HG03039 (cell line): ENCODE measurements at regions not wholly inside any gene's neighbourhood (a gene's known extent, or its start where the extent isn't known, plus 50 kb on each side); places are given as distances from the start of the nearest gene placed in this dataset.
"Not testable (repeated sequence)": the region's sequence is repeated elsewhere in the genome, so short reads cannot be mapped to it uniquely, and the experiment has no call there.

Experiments
- ATAC-seq: cut with Tn5 transposase; IDR thresholded peaks from one replicate; pipeline ENCODE4 v1.9.1; 2021; ENCODE audit warnings: mild to moderate bottlenecking, moderate library complexity; ENCODE audit not compliant: unreplicated experiment

- ATAC-seq = no peak
Observed at GRCh38 chrX:121635141-121635540, 587.7 kb downstream of the GLUD2 start.

GRCh38 chrX:121639781-121640180 lies 592.4 kb downstream of the GLUD2 start:
- ATAC-seq = no peak

- ATAC-seq = no peak
Observed at GRCh38 chrX:121641560-121641959, 594.1 kb downstream of the GLUD2 start.

GRCh38 chrX:121642415-121642814 lies 595.0 kb downstream of the GLUD2 start:
- no peak for ATAC-seq

GRCh38 chrX:121649417-121649816 lies 602.0 kb downstream of the GLUD2 start:
- ATAC-seq = no peak

GRCh38 chrX:121655276-121655675 lies 607.9 kb downstream of the GLUD2 start:
- no peak for ATAC-seq

GRCh38 chrX:121666171-121666570 lies 618.8 kb downstream of the GLUD2 start:
- no peak for ATAC-seq

GRCh38 chrX:121671649-121672048 lies 624.2 kb downstream of the GLUD2 start:
- ATAC-seq = no peak

- not testable (repeated sequence) for ATAC-seq
Observed at GRCh38 chrX:121709236-121709635, 661.8 kb downstream of the GLUD2 start.

- no peak for ATAC-seq
Observed at GRCh38 chrX:121733514-121733913, 686.1 kb downstream of the GLUD2 start.

GRCh38 chrX:121746105-121746504 lies 698.7 kb downstream of the GLUD2 start:
- no peak for ATAC-seq

- ATAC-seq = not testable (repeated sequence)
Observed at GRCh38 chrX:121753602-121754001, 706.2 kb downstream of the GLUD2 start.

GRCh38 chrX:121754301-121754700 lies 706.9 kb downstream of the GLUD2 start:
- no peak for ATAC-seq

- ATAC-seq = no peak
Observed at GRCh38 chrX:121755541-121755940, 708.1 kb downstream of the GLUD2 start.

GRCh38 chrX:121761845-121762244 lies 714.4 kb downstream of the GLUD2 start:
- ATAC-seq = no peak

GRCh38 chrX:121763671-121764070 lies 716.3 kb downstream of the GLUD2 start:
- ATAC-seq = no peak

GRCh38 chrX:121768210-121768609 lies 720.8 kb downstream of the GLUD2 start:
- not testable (repeated sequence) for ATAC-seq

- no peak for ATAC-seq
Observed at GRCh38 chrX:121781991-121782390, 734.6 kb downstream of the GLUD2 start.

- ATAC-seq = no peak
Observed at GRCh38 chrX:121782544-121782943, 735.1 kb downstream of the GLUD2 start.

GRCh38 chrX:121782976-121783375 lies 735.6 kb downstream of the GLUD2 start:
- ATAC-seq = no peak

GRCh38 chrX:121802881-121803412 lies 755.5 kb downstream of the GLUD2 start:
- no peak for ATAC-seq

GRCh38 chrX:121823406-121823805 lies 776.0 kb downstream of the GLUD2 start:
- ATAC-seq = no peak

GRCh38 chrX:121831601-121832000 lies 784.2 kb downstream of the GLUD2 start:
- no peak for ATAC-seq
